Esophagus squamous epithelium (tissue), 5 donors: ENCODE measurements at regions not wholly inside any gene's neighbourhood (a gene's known extent, or its start where the extent isn't known, plus 50 kb on each side); places are given as distances from the start of the nearest gene placed in this dataset.

Experiments
- DNase-seq: peaks from one replicate; lab custom pipeline; 2025; lab: John Stamatoyannopoulos, UW
- H3K27ac ChIP-seq, 4 donors: fragments of 200-600 bp; sonication (generic); one replicate each; pipeline ENCODE4 v1.5.1; 2016 to 2019; ENCODE audit warnings: mild to moderate bottlenecking in 1 of 4
- H3K27me3 ChIP-seq, 4 donors: fragments of 200-600 bp; sonication (generic); 1 replicate in 3 of 4; 2 replicates in 1 of 4; pipeline versions ENCODE4 v1.5.1 to v1.6.0; 2017 to 2021; ENCODE audit warnings: antibody characterized with exemption in 1 of 4
- H3K36me3 ChIP-seq, 3 donors: fragments of 200-600 bp; sonication (generic); one replicate each; pipeline ENCODE4 v1.5.1; 2016 to 2019
- H3K4me1 ChIP-seq, 3 donors: fragments of 200-600 bp; sonication (generic); one replicate each; pipeline ENCODE4 v1.5.1; 2017 to 2019
- H3K4me3 ChIP-seq, 4 donors: fragments of 200-600 bp; sonication (generic); 1 replicate in 3 of 4; 2 replicates in 1 of 4; pipeline ENCODE4 v1.5.1; 2016 to 2019; ENCODE audit warnings: mild to moderate bottlenecking in 2 of 4, moderate library complexity in 1 of 4
- H3K9me3 ChIP-seq, 3 donors: fragments of 200-600 bp; sonication (generic); one replicate each; pipeline ENCODE4 v1.5.1; 2016 to 2019
- CTCF ChIP-seq, 6 experiments: fragments of 450-650 bp in 4 of 6; fragments of 200-600 bp in 2 of 6; sonication (generic) in 2 of 6; IDR thresholded peaks; one replicate each; pipeline ENCODE4 v1.5.1; 2016 to 2019; ENCODE audit warnings: antibody characterized with exemption in 6 of 6, mild to moderate bottlenecking in 4 of 6, moderate library complexity in 4 of 6
- POLR2A ChIP-seq, 4 donors: fragments of 450-650 bp; IDR thresholded peaks; one replicate each; pipeline ENCODE4 v1.6.1; 2017; ENCODE audit warnings: antibody characterized with exemption in 4 of 4, mild to moderate bottlenecking in 4 of 4, moderate library complexity in 3 of 4
- WGBS, 2 donors: methylation state at CpG; one replicate each; pipeline ENCODE4 v1.1.5; 2018; 5-methylcytosine and 5-hydroxymethylcytosine counted together
- intact Hi-C: fragments of 100-400 bp; cut with DNase I; formaldehyde crosslinking; loops from one replicate; pipeline ENCODE4 v1.15.0; 2022
- donor health status: DM: yes; HTN: yes; CAD: no.

- Histone ChIP-seq H3K36me3 (no peaks in the 10 kb centered on the region), H3K9me3 (no peaks in the 10 kb centered on the region), H3K27ac (no peak overlapping the region), H3K27me3 (no peaks in the 10 kb centered on the region), H3K4me1 (no peaks in the 10 kb centered on the region), H3K4me3 (no peak overlapping the region)
- TF ChIP-seq POLR2A (IDR thresholded peaks at IDR 0.05) (no peak), CTCF (IDR thresholded peaks at IDR 0.05) (no peak)
- WGBS, 2 donors = 79 to 86% methylated on average over 4 of the region's 4 CpGs
- intact Hi-C loops = no loop called here
- DNase-seq = no peak
Measured at GRCh38 chr5:125100951-125101350, 354.5 kb upstream of the ZNF608 start.

GRCh38 chr5:125103459-125103858 lies 357.0 kb upstream of the ZNF608 start:
- Histone ChIP-seq H3K4me3 (no peak overlapping the region), H3K9me3 (no peaks in the 10 kb centered on the region), H3K36me3 (no peaks in the 10 kb centered on the region), H3K27ac (no peak overlapping the region), H3K4me1 (no peaks in the 10 kb centered on the region), H3K27me3 (no peaks in the 10 kb centered on the region)
- DNase-seq = no peak
- intact Hi-C loops = no loop called here
- TF ChIP-seq POLR2A (IDR thresholded peaks at IDR 0.05) = no peak
- TF ChIP-seq CTCF (IDR thresholded peaks at IDR 0.05) = no peak
- WGBS, 2 donors = 43 to 64% methylated on average over 1 of the region's 1 CpG

- no peak overlapping the region for H3K27ac ChIP-seq
- WGBS, 2 donors = 63 to 89% methylated on average over 1 of the region's 1 CpG
- H3K9me3 ChIP-seq = no peaks in the 10 kb centered on the region
- intact Hi-C loops = no loop called here
- no peaks in the 10 kb centered on the region for H3K27me3 ChIP-seq
- DNase-seq = no peak
- H3K4me1 ChIP-seq = no peaks in the 10 kb centered on the region
- no peaks in the 10 kb centered on the region for H3K36me3 ChIP-seq
- no peak for TF ChIP-seq POLR2A (IDR thresholded peaks at IDR 0.05)
- no peak for TF ChIP-seq CTCF (IDR thresholded peaks at IDR 0.05)
- no peak overlapping the region for H3K4me3 ChIP-seq
Measured at GRCh38 chr5:125106271-125106670, 359.8 kb upstream of the ZNF608 start.

GRCh38 chr5:125106881-125107280 lies 360.4 kb upstream of the ZNF608 start:
- Histone ChIP-seq H3K4me1 (no peaks in the 10 kb centered on the region), H3K9me3 (no peaks in the 10 kb centered on the region), H3K27ac (no peak overlapping the region), H3K27me3 (no peaks in the 10 kb centered on the region), H3K4me3 (no peak overlapping the region), H3K36me3 (no peaks in the 10 kb centered on the region)
- intact Hi-C loops = no loop called here
- no peak for TF ChIP-seq POLR2A (IDR thresholded peaks at IDR 0.05)
- TF ChIP-seq CTCF (IDR thresholded peaks at IDR 0.05) = no peak
- DNase-seq = no peak

- TF ChIP-seq CTCF (IDR thresholded peaks at IDR 0.05) (no peak), POLR2A (IDR thresholded peaks at IDR 0.05) (no peak)
Measured at GRCh38 chr5:125109293-125109692, 362.9 kb upstream of the ZNF608 start.

More at GRCh38 chr5:125109293-125109692, 362.9 kb upstream of the ZNF608 start:
- no peak overlapping the region for H3K27ac ChIP-seq
- no peaks in the 10 kb centered on the region for H3K4me1 ChIP-seq
- no peaks in the 10 kb centered on the region for H3K27me3 ChIP-seq
- H3K4me3 ChIP-seq = no peak overlapping the region
- no peaks in the 10 kb centered on the region for H3K36me3 ChIP-seq
- H3K9me3 ChIP-seq = no peaks in the 10 kb centered on the region
- no peak for DNase-seq
- intact Hi-C loops = no loop called here
